ENCODE measurements at regions not wholly inside any gene's neighbourhood (a gene's known extent, or its start where the extent isn't known, plus 50 kb on each side); places are given as distances from the start of the nearest gene placed in this dataset.

- no peak for TF ChIP-seq ZNF609 (CRISPR knock-in tag; IDR thresholded peaks at IDR 0.05; ENCODE audit: borderline replicate concordance)
- TF ChIP-seq ZNF23 (CRISPR knock-in tag; IDR thresholded peaks at IDR 0.05), result no peak
- no peak for TF ChIP-seq PURB (CRISPR knock-in tag; IDR thresholded peaks at IDR 0.05; ENCODE audit: low read depth)
- no peak for TF ChIP-seq RFX5 (IDR thresholded peaks at IDR 0.05; ENCODE audit: low read depth, low read length)
- no peak for TF ChIP-seq ZNF707 (CRISPR knock-in tag; conservative IDR thresholded peaks at IDR 0.05)
- no peak for TF ChIP-seq POLR3G (IDR thresholded peaks at IDR 0.05; ENCODE audit: extremely low read depth, insufficient read length, insufficient replicate concordance)
- TF ChIP-seq ZNF511 (CRISPR knock-in tag; IDR thresholded peaks at IDR 0.05), result no peak
- peak; percentile 38; the same call in 1 of the 2 replicates for TF ChIP-seq ZBTB9 (CRISPR knock-in tag; IDR thresholded peaks at IDR 0.05)
- TF ChIP-seq ZNF445 (CRISPR knock-in tag; IDR thresholded peaks at IDR 0.05; ENCODE audit: low read depth), result no peak
- no peak for TF ChIP-seq SUPT5H (IDR thresholded peaks at IDR 0.05)
- peak; percentile 60 for TF ChIP-seq L3MBTL2 (IDR thresholded peaks at IDR 0.05)
- TF ChIP-seq BRF1 (IDR thresholded peaks at IDR 0.05; ENCODE audit: borderline replicate concordance, extremely low read depth, insufficient read length), result no peak
- peak; percentile 97 for TF ChIP-seq STAT5A (IDR thresholded peaks at IDR 0.05; ENCODE audit: borderline replicate concordance, low read length)
- peak; percentile 92 for TF ChIP-seq NFIC (IDR thresholded peaks at IDR 0.05)
- peak in 1 of 3 experiments; percentile 70; a peak in 2 of 6 replicates for TF ChIP-seq ZBTB11 (CRISPR knock-in tag; IDR thresholded peaks at IDR 0.05)
- TF ChIP-seq EP400 (IDR thresholded peaks at IDR 0.05), result peak; percentile 44
- TF ChIP-seq EGR1 (conservative IDR thresholded peaks at IDR 0.05), result peak; percentile 97
Measured at GRCh38 chr10:6920072-6921019, 340.3 kb upstream of the PRKCQ start (continued).
